BJ (cell line): ENCODE measurements at regions not wholly inside any gene's neighbourhood (a gene's known extent, or its start where the extent isn't known, plus 50 kb on each side); places are given as distances from the start of the nearest gene placed in this dataset.

Experiments used
- CTCF ChIA-PET: fragments of 350-600 bp; formaldehyde crosslinking; extraction: SDS; loops from one replicate; lab custom pipeline; 2021; ENCODE audit warnings: antibody characterized with exemption, inconsistent platforms; lab: Yijun Ruan, JAX
- POLR2A ChIA-PET: fragments of 300-600 bp; sonication (Branson Sonifier 250); formaldehyde crosslinking; extraction: SDS; loops from one replicate; lab custom pipeline; 2021; ENCODE audit warnings: antibody characterized with exemption; lab: Charles Lee
- DNase-seq: peaks from one replicate; pipeline ENCODE4 v3.0.0-alpha.2; 2011; ENCODE audit warnings: low read depth
- H3K27me3 ChIP-seq: 2 replicates; pipeline ENCODE4 v1.6.0; 2011; ENCODE audit warnings: low read length; ENCODE audit not compliant: control insufficient read depth, insufficient read depth
- H3K36me3 ChIP-seq: 2 replicates; pipeline ENCODE4 v1.5.1; 2011; ENCODE audit warnings: low read length; ENCODE audit not compliant: control insufficient read depth, insufficient read depth
- H3K4me3 ChIP-seq: 2 replicates; pipeline ENCODE4 v1.5.1; 2011; ENCODE audit warnings: low read depth, mild to moderate bottlenecking, control low read depth, low read length
- CTCF ChIP-seq: IDR thresholded peaks from 2 replicates; pipeline ENCODE4 v1.5.1; 2011; ENCODE audit warnings: low read depth, mild to moderate bottlenecking, control low read depth, inconsistent platforms, low read length, moderate library complexity; ENCODE audit not compliant: insufficient read depth

DNA sequence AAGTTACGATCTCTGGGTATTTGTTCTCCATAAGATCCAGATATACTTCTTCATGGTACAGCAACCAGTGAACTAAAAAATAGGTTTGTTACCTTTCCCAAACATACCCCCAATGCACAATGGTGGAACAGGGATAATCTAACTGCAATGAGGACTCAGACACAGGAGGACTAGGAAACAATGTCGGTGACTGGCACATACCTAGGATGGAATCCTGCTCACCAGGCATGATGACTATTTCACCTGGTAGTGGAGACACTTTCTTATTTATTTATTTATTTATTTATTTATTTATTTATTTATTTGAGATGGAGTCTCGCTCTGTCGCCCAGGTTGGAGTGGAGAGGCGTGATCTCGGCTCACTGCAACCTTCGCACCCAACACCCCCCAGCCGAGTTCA is 159.9 kb upstream of the CCNH start:
- Histone ChIP-seq H3K27me3 (no peaks in the 10 kb centered on the region), H3K4me3 (no peak overlapping the region), H3K36me3 (no peaks in the 10 kb centered on the region)
- TF ChIP-seq CTCF: no peak
- ChIA-PET POLR2A (no interaction called here), CTCF (no interaction called here)
- DNase-seq: no peak

DNA sequence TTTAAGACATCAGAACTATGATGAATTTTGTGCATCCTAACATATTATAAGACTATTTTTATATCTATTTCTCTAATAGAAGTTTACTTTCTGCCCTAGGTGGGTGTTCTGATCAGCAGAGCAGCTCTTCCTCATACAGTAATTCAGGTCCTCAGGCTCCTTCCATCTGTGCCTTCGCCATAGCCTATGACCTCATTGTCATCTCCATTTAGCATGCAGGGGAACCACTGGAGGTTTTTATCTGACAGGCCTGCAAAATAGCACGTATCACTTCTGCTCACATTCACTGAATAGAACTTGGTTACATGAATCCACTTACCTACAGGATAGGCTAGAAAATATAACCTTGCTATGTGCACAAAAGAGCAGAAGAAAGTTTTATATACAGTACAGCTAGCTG is 159.4 kb upstream of the CCNH start:
- no peaks in the 10 kb centered on the region for H3K27me3 ChIP-seq
- ChIA-PET CTCF (no interaction called here), POLR2A (no interaction called here)
- no peaks in the 10 kb centered on the region for H3K36me3 ChIP-seq
- TF ChIP-seq CTCF: no peak
- no peak for DNase-seq
- no peak overlapping the region for H3K4me3 ChIP-seq

DNA sequence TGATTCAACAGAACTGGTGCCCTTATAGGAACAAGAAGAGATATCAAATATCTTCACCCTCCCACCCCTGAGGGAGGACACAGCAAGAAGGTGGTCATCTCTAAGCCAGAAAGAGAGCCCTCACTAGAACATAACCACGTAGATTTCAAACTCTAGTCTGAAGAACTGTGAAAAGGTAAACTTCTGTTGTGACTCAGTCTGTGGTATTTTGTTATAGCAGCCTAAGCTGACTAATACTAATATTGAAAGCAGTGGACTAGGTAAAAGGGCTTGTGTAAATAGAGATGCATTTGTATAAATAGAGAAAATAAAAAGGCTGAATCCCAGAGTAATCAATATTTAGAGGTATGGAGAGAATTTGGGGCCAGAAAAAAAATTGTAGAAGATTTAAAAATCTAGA is 157.6 kb upstream of the CCNH start:
- Histone ChIP-seq H3K27me3 (no peaks in the 10 kb centered on the region), H3K4me3 (no peak overlapping the region), H3K36me3 (no peaks in the 10 kb centered on the region)
- ChIA-PET CTCF (no interaction called here), POLR2A (no interaction called here)
- DNase-seq: no peak
- no peak for TF ChIP-seq CTCF

DNA sequence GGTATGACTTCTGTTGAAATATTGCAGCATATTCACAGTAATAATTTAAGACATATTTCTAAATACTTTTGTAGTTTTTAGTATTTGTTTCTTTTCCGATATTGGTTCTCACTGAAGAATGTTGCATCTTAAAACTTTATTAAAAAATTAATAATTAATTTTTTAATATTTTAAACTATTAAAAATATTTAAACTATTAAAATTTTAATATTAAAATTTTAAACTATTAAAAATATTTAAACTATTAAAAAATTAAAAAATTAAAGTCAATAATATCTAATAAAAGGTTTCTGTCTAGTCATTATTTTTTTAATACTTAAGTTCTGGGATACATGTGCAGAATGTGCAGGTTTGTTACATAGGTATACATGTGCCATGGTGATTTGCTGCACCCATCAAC is 149.3 kb upstream of the CCNH start:
- DNase-seq: no peak
- CTCF ChIA-PET: no interaction called here
- POLR2A ChIA-PET: no interaction called here
- Histone ChIP-seq H3K27me3 (no peaks in the 10 kb centered on the region), H3K36me3 (no peaks in the 10 kb centered on the region), H3K4me3 (no peak overlapping the region)
- no peak for TF ChIP-seq CTCF

DNA sequence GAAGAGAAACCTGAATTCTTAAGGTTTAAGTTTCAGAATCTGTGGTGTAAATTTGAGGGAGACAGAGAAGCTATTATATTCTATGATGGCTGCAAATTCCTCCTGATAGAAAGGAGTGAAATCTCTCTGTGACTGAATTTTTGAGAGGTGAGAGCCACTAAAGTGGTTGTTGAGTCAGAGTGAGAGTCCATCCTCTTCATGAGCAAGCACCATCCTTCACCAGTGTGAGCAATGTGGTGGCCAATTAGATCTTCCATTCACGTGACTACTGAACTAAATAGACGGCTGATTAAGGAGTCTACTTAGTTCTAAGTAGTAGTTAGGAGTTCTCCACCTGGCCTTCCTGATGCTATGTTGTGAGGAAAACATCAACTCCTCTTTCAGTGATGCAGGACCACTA is 147.8 kb upstream of the CCNH start:
- Histone ChIP-seq H3K27me3 (no peaks in the 10 kb centered on the region), H3K36me3 (no peaks in the 10 kb centered on the region), H3K4me3 (no peak overlapping the region)
- CTCF ChIA-PET: no interaction called here
- POLR2A ChIA-PET: no interaction called here
- TF ChIP-seq CTCF: no peak
- DNase-seq: no peak
